GM10248 (cell line): ENCODE measurements at regions not wholly inside any gene's neighbourhood (a gene's known extent, or its start where the extent isn't known, plus 50 kb on each side); places are given as distances from the start of the nearest gene placed in this dataset.

ENCODE experiments used
- CTCF ChIA-PET: fragments of 300-600 bp; sonication (Branson Sonifier 250); formaldehyde crosslinking; extraction: SDS; loops from one replicate; lab custom pipeline; 2021; ENCODE audit warnings: antibody characterized with exemption; lab: Yijun Ruan, JAX
- POLR2A ChIA-PET: fragments of 350-650 bp; sonication (Branson Sonifier 250); formaldehyde crosslinking; extraction: SDS; loops from one replicate; lab custom pipeline; 2020; ENCODE audit warnings: antibody characterized with exemption; lab: Yijun Ruan, JAX
- DNase-seq: peaks from one replicate; pipeline ENCODE4 v3.0.0; 2012; ENCODE audit errors: extremely low spot score
- CTCF ChIP-seq: IDR thresholded peaks from 2 replicates; pipeline ENCODE4 v1.5.1; 2012; ENCODE audit warnings: mild to moderate bottlenecking, low read depth; ENCODE audit errors: extremely low read depth, missing control alignments, control extremely low read depth

GRCh38 chr5:4081059-4081458 is 485.4 kb downstream of the IRX1 start:
- TF ChIP-seq CTCF, result no peak
- ChIA-PET POLR2A (no interaction called here), CTCF (no interaction called here)
- no peak for DNase-seq

- no peak for TF ChIP-seq CTCF
- POLR2A ChIA-PET, result no interaction called here
- CTCF ChIA-PET, result no interaction called here
- DNase-seq, result no peak
Measured at GRCh38 chr5:4081466-4081865, 485.8 kb downstream of the IRX1 start.

- no peak for DNase-seq
- CTCF ChIA-PET, result no interaction called here
- TF ChIP-seq CTCF, result no peak
- POLR2A ChIA-PET, result no interaction called here
Measured at GRCh38 chr5:4082966-4083564, 487.4 kb downstream of the IRX1 start.

GRCh38 chr5:4083591-4084337 is 488.1 kb downstream of the IRX1 start:
- no peak for TF ChIP-seq CTCF
- no peak for DNase-seq
- ChIA-PET CTCF (no interaction called here), POLR2A (no interaction called here)

GRCh38 chr5:4086081-4086480 is 490.4 kb downstream of the IRX1 start:
- TF ChIP-seq CTCF, result no peak
- CTCF ChIA-PET, result no interaction called here

GRCh38 chr5:4087110-4087509 is 491.5 kb downstream of the IRX1 start:
- CTCF ChIA-PET, result no interaction called here
- POLR2A ChIA-PET, result no interaction called here
- no peak for TF ChIP-seq CTCF
- DNase-seq, result no peak

More at GRCh38 chr5:4086081-4086480, 490.4 kb downstream of the IRX1 start:
- POLR2A ChIA-PET, result no interaction called here
- no peak for DNase-seq
